PC-9 (cell line): ENCODE measurements at regions not wholly inside any gene's neighbourhood (a gene's known extent, or its start where the extent isn't known, plus 50 kb on each side); places are given as distances from the start of the nearest gene placed in this dataset.

ENCODE experiments used
- EZH2 ChIP-seq: fragments of 200-600 bp; sonication (generic); IDR thresholded peaks from 2 replicates; pipeline ENCODE4 v1.8.0; 2017; ENCODE audit warnings: antibody characterized with exemption, low read depth
- TF ChIP-seq, protein P1 (sequence below): fragments of 200-600 bp; sonication (generic); conservative IDR thresholded peaks from 2 replicates; pipeline ENCODE4 v1.6.1; 2017; ENCODE audit warnings: mixed run types, antibody characterized with exemption, mild to moderate bottlenecking, moderate library complexity

DNA sequence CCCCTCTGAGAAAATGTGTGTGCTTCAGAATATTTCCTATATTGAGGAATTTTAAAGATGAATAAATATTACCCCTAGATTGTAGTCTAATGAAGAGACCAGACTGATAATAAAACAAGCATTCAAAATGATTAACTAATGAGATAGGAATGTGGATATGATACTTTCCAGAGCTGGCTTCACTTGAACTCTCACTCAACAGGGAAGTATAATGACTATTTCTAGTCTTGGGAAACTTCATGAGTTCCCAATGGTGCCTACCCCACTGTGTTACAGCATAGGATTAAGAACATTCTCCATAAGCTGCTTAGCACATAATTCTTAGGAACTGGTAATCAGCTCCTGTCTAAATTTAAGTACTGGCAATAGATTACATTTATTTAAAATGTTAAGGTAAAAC, 261.5 kb upstream of the ZNF385D start:
- TF ChIP-seq, protein P1, sequence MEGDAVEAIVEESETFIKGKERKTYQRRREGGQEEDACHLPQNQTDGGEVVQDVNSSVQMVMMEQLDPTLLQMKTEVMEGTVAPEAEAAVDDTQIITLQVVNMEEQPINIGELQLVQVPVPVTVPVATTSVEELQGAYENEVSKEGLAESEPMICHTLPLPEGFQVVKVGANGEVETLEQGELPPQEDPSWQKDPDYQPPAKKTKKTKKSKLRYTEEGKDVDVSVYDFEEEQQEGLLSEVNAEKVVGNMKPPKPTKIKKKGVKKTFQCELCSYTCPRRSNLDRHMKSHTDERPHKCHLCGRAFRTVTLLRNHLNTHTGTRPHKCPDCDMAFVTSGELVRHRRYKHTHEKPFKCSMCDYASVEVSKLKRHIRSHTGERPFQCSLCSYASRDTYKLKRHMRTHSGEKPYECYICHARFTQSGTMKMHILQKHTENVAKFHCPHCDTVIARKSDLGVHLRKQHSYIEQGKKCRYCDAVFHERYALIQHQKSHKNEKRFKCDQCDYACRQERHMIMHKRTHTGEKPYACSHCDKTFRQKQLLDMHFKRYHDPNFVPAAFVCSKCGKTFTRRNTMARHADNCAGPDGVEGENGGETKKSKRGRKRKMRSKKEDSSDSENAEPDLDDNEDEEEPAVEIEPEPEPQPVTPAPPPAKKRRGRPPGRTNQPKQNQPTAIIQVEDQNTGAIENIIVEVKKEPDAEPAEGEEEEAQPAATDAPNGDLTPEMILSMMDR: no peak
- no peak for TF ChIP-seq EZH2
